ENCODE measurements at regions not wholly inside any gene's neighbourhood (a gene's known extent, or its start where the extent isn't known, plus 50 kb on each side); places are given as distances from the start of the nearest gene placed in this dataset.

GRCh38 chr2:180829261-180829660 is 151.1 kb upstream of the UBE2E3 start:
- no peaks in the 10 kb centered on the region for H3K79me1 ChIP-seq (ENCODE audit: low read depth, low read length)
- H3K4me3 ChIP-seq (ENCODE audit: low read length in 2 of 2): no peak overlapping the region
- no peak overlapping the region for H3K14ac ChIP-seq (ENCODE audit: low read length)
- WGBS, 2 donors (ENCODE audit: extremely low coverage in 2 of 2, insufficient read length in 2 of 2, insufficient replicate concordance in 1 of 2): no CpG with 5 or more reads among the region's 5 CpGs
- H2AFZ ChIP-seq (ENCODE audit: low read length): no peak overlapping the region
- H2BK5ac ChIP-seq (ENCODE audit: low read length): no peak overlapping the region
- no peak overlapping the region for H2BK12ac ChIP-seq (ENCODE audit: low read length)
- no peak for DNase-seq (ENCODE audit: low spot score)
- no peak overlapping the region for H3K9ac ChIP-seq (ENCODE audit: low read depth, low read length, poor library complexity)
- H2BK120ac ChIP-seq (ENCODE audit: low read depth, low read length): no peak overlapping the region
- H4K8ac ChIP-seq (ENCODE audit: low read depth, low read length): no peak overlapping the region
- H3K4me1 ChIP-seq (ENCODE audit: control insufficient read depth in 2 of 2, insufficient read depth in 1 of 2, low read depth in 1 of 2, low read length in 2 of 2): no peaks in the 10 kb centered on the region
- no peak overlapping the region for H3K27ac ChIP-seq (replicated peaks; ENCODE audit: low read length)
- H3K18ac ChIP-seq (ENCODE audit: low read length): no peak overlapping the region
- H4K91ac ChIP-seq (ENCODE audit: low read depth, low read length, poor library complexity): no peak overlapping the region
- no peak overlapping the region for H2BK15ac ChIP-seq (ENCODE audit: low read length)
- no peak overlapping the region for H3K23ac ChIP-seq (ENCODE audit: low read depth, low read length, poor library complexity)
- H3K27me3 ChIP-seq (ENCODE audit: control insufficient read depth in 3 of 3, insufficient read depth in 3 of 3, low read depth in 1 of 3, low read length in 3 of 3): no peaks in the 10 kb centered on the region
- H3K4me2 ChIP-seq (ENCODE audit: insufficient read depth, low read length, poor library complexity, severe bottlenecking): no peak overlapping the region
- H2AK5ac ChIP-seq (ENCODE audit: low read depth, low read length): no peak overlapping the region
- H3K9me3 ChIP-seq (replicated peaks in 1 of 2; ENCODE audit: control insufficient read depth in 2 of 2, insufficient read depth in 1 of 2, low read depth in 1 of 2, low read length in 2 of 2): no peaks in the 10 kb centered on the region
- no peaks in the 10 kb centered on the region for H3K36me3 ChIP-seq (replicated peaks in 1 of 2; ENCODE audit: control insufficient read depth in 2 of 2, insufficient read depth in 2 of 2, low read length in 2 of 2)
- H3K4ac ChIP-seq (ENCODE audit: low read length): no peak overlapping the region

GRCh38 chr2:180828756-180829155 is 151.6 kb upstream of the UBE2E3 start:
- no peak overlapping the region for H3K4ac ChIP-seq (ENCODE audit: low read length)
- no peak overlapping the region for H3K4me3 ChIP-seq (ENCODE audit: low read length in 2 of 2)
- H3K23ac ChIP-seq (ENCODE audit: low read depth, low read length, poor library complexity): no peak overlapping the region
- no peaks in the 10 kb centered on the region for H3K9me3 ChIP-seq (replicated peaks in 1 of 2; ENCODE audit: control insufficient read depth in 2 of 2, insufficient read depth in 1 of 2, low read depth in 1 of 2, low read length in 2 of 2)
- H3K14ac ChIP-seq (ENCODE audit: low read length): no peak overlapping the region
- no peak overlapping the region for H2BK5ac ChIP-seq (ENCODE audit: low read length)
- no peak overlapping the region for H2BK12ac ChIP-seq (ENCODE audit: low read length)
- H3K4me2 ChIP-seq (ENCODE audit: insufficient read depth, low read length, poor library complexity, severe bottlenecking): no peak overlapping the region
- WGBS, 2 donors (ENCODE audit: extremely low coverage in 2 of 2, insufficient read length in 2 of 2, insufficient replicate concordance in 1 of 2): no CpG with 5 or more reads among the region's 2 CpGs
- no peak overlapping the region for H2BK15ac ChIP-seq (ENCODE audit: low read length)
- no peak overlapping the region for H2AK5ac ChIP-seq (ENCODE audit: low read depth, low read length)
- H3K27me3 ChIP-seq (ENCODE audit: control insufficient read depth in 3 of 3, insufficient read depth in 3 of 3, low read depth in 1 of 3, low read length in 3 of 3): no peaks in the 10 kb centered on the region
- no peak overlapping the region for H4K8ac ChIP-seq (ENCODE audit: low read depth, low read length)
- no peak for DNase-seq (ENCODE audit: low spot score)
- H3K27ac ChIP-seq (replicated peaks; ENCODE audit: low read length): no peak overlapping the region
- no peak overlapping the region for H2BK120ac ChIP-seq (ENCODE audit: low read depth, low read length)
- no peaks in the 10 kb centered on the region for H3K36me3 ChIP-seq (replicated peaks in 1 of 2; ENCODE audit: control insufficient read depth in 2 of 2, insufficient read depth in 2 of 2, low read length in 2 of 2)
- H3K18ac ChIP-seq (ENCODE audit: low read length): no peak overlapping the region
- no peak overlapping the region for H2AFZ ChIP-seq (ENCODE audit: low read length)
- no peak overlapping the region for H4K91ac ChIP-seq (ENCODE audit: low read depth, low read length, poor library complexity)
- no peak overlapping the region for H3K9ac ChIP-seq (ENCODE audit: low read depth, low read length, poor library complexity)
- no peaks in the 10 kb centered on the region for H3K79me1 ChIP-seq (ENCODE audit: low read depth, low read length)
- no peaks in the 10 kb centered on the region for H3K4me1 ChIP-seq (ENCODE audit: control insufficient read depth in 2 of 2, insufficient read depth in 1 of 2, low read depth in 1 of 2, low read length in 2 of 2)

- no peak overlapping the region for H3K4me2 ChIP-seq (ENCODE audit: insufficient read depth, low read length, poor library complexity, severe bottlenecking)
- no peak overlapping the region for H3K4me3 ChIP-seq (ENCODE audit: low read length in 2 of 2)
- H3K4me1 ChIP-seq (ENCODE audit: control insufficient read depth in 2 of 2, insufficient read depth in 1 of 2, low read depth in 1 of 2, low read length in 2 of 2): no peaks in the 10 kb centered on the region
- H2BK12ac ChIP-seq (ENCODE audit: low read length): no peak overlapping the region
- H4K8ac ChIP-seq (ENCODE audit: low read depth, low read length): no peak overlapping the region
- WGBS, 2 donors (ENCODE audit: extremely low coverage in 2 of 2, insufficient read length in 2 of 2, insufficient replicate concordance in 1 of 2): no CpG with 5 or more reads among the region's 5 CpGs
- no peaks in the 10 kb centered on the region for H3K79me1 ChIP-seq (ENCODE audit: low read depth, low read length)
- H2AK5ac ChIP-seq (ENCODE audit: low read depth, low read length): no peak overlapping the region
- H3K14ac ChIP-seq (ENCODE audit: low read length): no peak overlapping the region
- no peak overlapping the region for H2BK5ac ChIP-seq (ENCODE audit: low read length)
- no peak overlapping the region for H2AFZ ChIP-seq (ENCODE audit: low read length)
- no peak overlapping the region for H3K18ac ChIP-seq (ENCODE audit: low read length)
- no peak overlapping the region for H4K91ac ChIP-seq (ENCODE audit: low read depth, low read length, poor library complexity)
- no peak overlapping the region for H2BK120ac ChIP-seq (ENCODE audit: low read depth, low read length)
- H3K27me3 ChIP-seq (ENCODE audit: control insufficient read depth in 3 of 3, insufficient read depth in 3 of 3, low read depth in 1 of 3, low read length in 3 of 3): no peaks in the 10 kb centered on the region
- no peaks in the 10 kb centered on the region for H3K36me3 ChIP-seq (replicated peaks in 1 of 2; ENCODE audit: control insufficient read depth in 2 of 2, insufficient read depth in 2 of 2, low read length in 2 of 2)
- H3K9me3 ChIP-seq (replicated peaks in 1 of 2; ENCODE audit: control insufficient read depth in 2 of 2, insufficient read depth in 1 of 2, low read depth in 1 of 2, low read length in 2 of 2): no peaks in the 10 kb centered on the region
- no peak overlapping the region for H3K9ac ChIP-seq (ENCODE audit: low read depth, low read length, poor library complexity)
- H3K4ac ChIP-seq (ENCODE audit: low read length): no peak overlapping the region
- H2BK15ac ChIP-seq (ENCODE audit: low read length): no peak overlapping the region
- no peak for DNase-seq (ENCODE audit: low spot score)
- H3K23ac ChIP-seq (ENCODE audit: low read depth, low read length, poor library complexity): no peak overlapping the region
- no peak overlapping the region for H3K27ac ChIP-seq (replicated peaks; ENCODE audit: low read length)
Measured at GRCh38 chr2:180823546-180824141, 156.8 kb upstream of the UBE2E3 start.

- no peaks in the 10 kb centered on the region for H3K36me3 ChIP-seq (replicated peaks in 1 of 2; ENCODE audit: control insufficient read depth in 2 of 2, insufficient read depth in 2 of 2, low read length in 2 of 2)
- no peak overlapping the region for H3K9ac ChIP-seq (ENCODE audit: low read depth, low read length, poor library complexity)
- no peak overlapping the region for H3K4me2 ChIP-seq (ENCODE audit: insufficient read depth, low read length, poor library complexity, severe bottlenecking)
- no peaks in the 10 kb centered on the region for H3K27me3 ChIP-seq (ENCODE audit: control insufficient read depth in 3 of 3, insufficient read depth in 3 of 3, low read depth in 1 of 3, low read length in 3 of 3)
- H2BK120ac ChIP-seq (ENCODE audit: low read depth, low read length): no peak overlapping the region
- no peak overlapping the region for H3K27ac ChIP-seq (replicated peaks; ENCODE audit: low read length)
- H2BK12ac ChIP-seq (ENCODE audit: low read length): no peak overlapping the region
- no peak overlapping the region for H4K8ac ChIP-seq (ENCODE audit: low read depth, low read length)
- H3K79me1 ChIP-seq (ENCODE audit: low read depth, low read length): no peaks in the 10 kb centered on the region
- H3K4me1 ChIP-seq (ENCODE audit: control insufficient read depth in 2 of 2, insufficient read depth in 1 of 2, low read depth in 1 of 2, low read length in 2 of 2): no peaks in the 10 kb centered on the region
- no peak overlapping the region for H3K14ac ChIP-seq (ENCODE audit: low read length)
- H3K4me3 ChIP-seq (ENCODE audit: low read length in 2 of 2): no peak overlapping the region
- no peak overlapping the region for H3K23ac ChIP-seq (ENCODE audit: low read depth, low read length, poor library complexity)
- no peak overlapping the region for H2AK5ac ChIP-seq (ENCODE audit: low read depth, low read length)
- no peak overlapping the region for H2AFZ ChIP-seq (ENCODE audit: low read length)
- H4K91ac ChIP-seq (ENCODE audit: low read depth, low read length, poor library complexity): no peak overlapping the region
- DNase-seq (ENCODE audit: low spot score): no peak
- no CpG with 5 or more reads among the region's 2 CpGs for WGBS, 2 donors (ENCODE audit: extremely low coverage in 2 of 2, insufficient read length in 2 of 2, insufficient replicate concordance in 1 of 2)
- H2BK5ac ChIP-seq (ENCODE audit: low read length): no peak overlapping the region
- H3K18ac ChIP-seq (ENCODE audit: low read length): no peak overlapping the region
- H3K4ac ChIP-seq (ENCODE audit: low read length): no peak overlapping the region
- peaks cover 0 to 8% of the 10 kb centered on the region in 2 donors for H3K9me3 ChIP-seq (replicated peaks in 1 of 2; ENCODE audit: control insufficient read depth in 2 of 2, insufficient read depth in 1 of 2, low read depth in 1 of 2, low read length in 2 of 2)
- no peak overlapping the region for H2BK15ac ChIP-seq (ENCODE audit: low read length)
Measured at GRCh38 chr2:180819106-180819505, 161.3 kb upstream of the UBE2E3 start.

All from neuronal stem cell (in vitro differentiated cells).